ENCODE measurements at regions not wholly inside any gene's neighbourhood (a gene's known extent, or its start where the extent isn't known, plus 50 kb on each side); places are given as distances from the start of the nearest gene placed in this dataset.
"Not testable (repeated sequence)": the region's sequence is repeated elsewhere in the genome, so short reads cannot be mapped to it uniquely, and the experiment has no call there.

- no peak for DNase-seq (ENCODE audit: low read depth, low spot score)
Measured at GRCh38 chr4:126762663-126763247, 870.0 kb upstream of the INTU start.

- DNase-seq (ENCODE audit: low read depth, low spot score), result no peak
Measured at GRCh38 chr4:126766241-126766640, 866.5 kb upstream of the INTU start.

GRCh38 chr4:126768338-126768737 lies 864.4 kb upstream of the INTU start:
- DNase-seq (ENCODE audit: low read depth, low spot score), result no peak

- DNase-seq (ENCODE audit: low read depth, low spot score), result not testable (repeated sequence)
Measured at GRCh38 chr4:126770811-126771553, 861.8 kb upstream of the INTU start.

- not testable (repeated sequence) for DNase-seq (ENCODE audit: low read depth, low spot score)
Measured at GRCh38 chr4:126771618-126772017, 861.1 kb upstream of the INTU start.

GRCh38 chr4:126772662-126773061 lies 860.1 kb upstream of the INTU start:
- no peak for DNase-seq (ENCODE audit: low read depth, low spot score)

- no peak for DNase-seq (ENCODE audit: low read depth, low spot score)
Measured at GRCh38 chr4:126775485-126776106, 857.2 kb upstream of the INTU start.

- no peak for DNase-seq (ENCODE audit: low read depth, low spot score)
Measured at GRCh38 chr4:126776361-126776760, 856.4 kb upstream of the INTU start.

- DNase-seq (ENCODE audit: low read depth, low spot score), result peak; percentile 44
Measured at GRCh38 chr4:126777649-126778048, 855.1 kb upstream of the INTU start.

- DNase-seq (ENCODE audit: low read depth, low spot score), result no peak
Measured at GRCh38 chr4:126778348-126778747, 854.4 kb upstream of the INTU start.

- no peak for DNase-seq (ENCODE audit: low read depth, low spot score)
Measured at GRCh38 chr4:126779001-126779400, 853.8 kb upstream of the INTU start.

GRCh38 chr4:126779436-126780166 lies 853.2 kb upstream of the INTU start:
- DNase-seq (ENCODE audit: low read depth, low spot score), result no peak

- DNase-seq (ENCODE audit: low read depth, low spot score), result no peak
Measured at GRCh38 chr4:126783191-126783590, 849.6 kb upstream of the INTU start.

GRCh38 chr4:126784966-126785580 lies 847.7 kb upstream of the INTU start:
- no peak for DNase-seq (ENCODE audit: low read depth, low spot score)

- no peak for DNase-seq (ENCODE audit: low read depth, low spot score)
Measured at GRCh38 chr4:126790633-126791032, 842.1 kb upstream of the INTU start.

GRCh38 chr4:126794363-126794762 lies 838.4 kb upstream of the INTU start:
- no peak for DNase-seq (ENCODE audit: low read depth, low spot score)

- no peak for DNase-seq (ENCODE audit: low read depth, low spot score)
Measured at GRCh38 chr4:126798214-126798613, 834.5 kb upstream of the INTU start.

- DNase-seq (ENCODE audit: low read depth, low spot score), result no peak
Measured at GRCh38 chr4:126799416-126799815, 833.3 kb upstream of the INTU start.

GRCh38 chr4:126799971-126800574 lies 832.7 kb upstream of the INTU start:
- no peak for DNase-seq (ENCODE audit: low read depth, low spot score)

- no peak for DNase-seq (ENCODE audit: low read depth, low spot score)
Measured at GRCh38 chr4:126800575-126801141, 832.1 kb upstream of the INTU start.

GRCh38 chr4:126807132-126807531 lies 825.6 kb upstream of the INTU start:
- no peak for DNase-seq (ENCODE audit: low read depth, low spot score)
